ENCODE measurements at regions not wholly inside any gene's neighbourhood (a gene's known extent, or its start where the extent isn't known, plus 50 kb on each side); places are given as distances from the start of the nearest gene placed in this dataset.

- no peak for TF ChIP-seq EZH2phosphoT487 (IDR thresholded peaks at IDR 0.05; ENCODE audit: borderline replicate concordance, low read depth, low read length)
- TF ChIP-seq CTCF (conservative IDR thresholded peaks at IDR 0.05; ENCODE audit: low read length), result no peak
- no peaks in the 10 kb centered on the region for H4K20me1 ChIP-seq (ENCODE audit: insufficient read depth, low read length)
- H3K4me3 ChIP-seq (ENCODE audit: low read depth, low read length, poor library complexity, severe bottlenecking), result no peak overlapping the region
- ChIA-PET CTCF (ENCODE audit: unreplicated experiment) (no interaction called here), POLR2A (no interaction called here)
- intact Hi-C loops (cut with micrococcal nuclease; ENCODE audit: unreplicated experiment), result no loop called here
- BruUV-seq (replicated peaks), result no TSS peak
- H3K27ac ChIP-seq (ENCODE audit: low read depth, low read length, poor library complexity, severe bottlenecking), result no peak overlapping the region
- H3K4me2 ChIP-seq (ENCODE audit: low read length), result no peak overlapping the region
- no peaks in the 10 kb centered on the region for H3K36me3 ChIP-seq (ENCODE audit: insufficient read depth, low read length)
- no peak for DNase-seq (ENCODE audit: low spot score)
- H3K4me1 ChIP-seq (ENCODE audit: insufficient read depth, low read length, poor library complexity, severe bottlenecking), result no peaks in the 10 kb centered on the region
- no peaks in the 10 kb centered on the region for H3K9me2 ChIP-seq (ENCODE audit: insufficient read depth, low read length)
- H3K9me3 ChIP-seq (ENCODE audit: low read length), result no peaks in the 10 kb centered on the region
- H3K79me2 ChIP-seq (ENCODE audit: insufficient read depth, low read depth, low read length), result no peaks in the 10 kb centered on the region
- H2AFZ ChIP-seq (ENCODE audit: low read length), result no peak overlapping the region
These were observed 798.9 kb upstream of the SALL3 start for GRCh38 chr18:78180741-78181140.

- no TSS peak for BruUV-seq (replicated peaks)
- intact Hi-C loops (cut with micrococcal nuclease; ENCODE audit: unreplicated experiment), result no loop called here
These were observed 795.8 kb upstream of the SALL3 start for GRCh38 chr18:78183815-78184214.

GRCh38 chr18:78191276-78191675, 788.3 kb upstream of the SALL3 start:
- Histone ChIP-seq H3K9me3 (ENCODE audit: low read length) (no peaks in the 10 kb centered on the region), H3K4me1 (ENCODE audit: insufficient read depth, low read length, poor library complexity, severe bottlenecking) (no peaks in the 10 kb centered on the region), H3K36me3 (ENCODE audit: insufficient read depth, low read length) (no peaks in the 10 kb centered on the region), H3K4me3 (ENCODE audit: low read depth, low read length, poor library complexity, severe bottlenecking) (no peak overlapping the region), H2AFZ (ENCODE audit: low read length) (no peak overlapping the region), H3K27ac (ENCODE audit: low read depth, low read length, poor library complexity, severe bottlenecking) (no peak overlapping the region), H3K4me2 (ENCODE audit: low read length) (no peak overlapping the region), H3K79me2 (ENCODE audit: insufficient read depth, low read depth, low read length) (no peaks in the 10 kb centered on the region), H3K9me2 (ENCODE audit: insufficient read depth, low read length) (no peaks in the 10 kb centered on the region), H4K20me1 (ENCODE audit: insufficient read depth, low read length) (no peaks in the 10 kb centered on the region)
- TF ChIP-seq CTCF (conservative IDR thresholded peaks at IDR 0.05; ENCODE audit: low read length) (no peak), EZH2phosphoT487 (IDR thresholded peaks at IDR 0.05; ENCODE audit: borderline replicate concordance, low read depth, low read length) (no peak)
- no peak for DNase-seq (ENCODE audit: low spot score)
- no TSS peak for BruUV-seq (replicated peaks)
- intact Hi-C loops (cut with micrococcal nuclease; ENCODE audit: unreplicated experiment), result no loop called here
- CTCF ChIA-PET (ENCODE audit: unreplicated experiment), result no interaction called here
- POLR2A ChIA-PET, result no interaction called here

More at GRCh38 chr18:78183815-78184214, 795.8 kb upstream of the SALL3 start:
- CTCF ChIA-PET (ENCODE audit: unreplicated experiment), result no interaction called here
- no peak overlapping the region for H3K27ac ChIP-seq (ENCODE audit: low read depth, low read length, poor library complexity, severe bottlenecking)
- TF ChIP-seq EZH2phosphoT487 (IDR thresholded peaks at IDR 0.05; ENCODE audit: borderline replicate concordance, low read depth, low read length), result no peak
- TF ChIP-seq CTCF (conservative IDR thresholded peaks at IDR 0.05; ENCODE audit: low read length), result no peak
- H3K4me3 ChIP-seq (ENCODE audit: low read depth, low read length, poor library complexity, severe bottlenecking), result no peak overlapping the region
- no peaks in the 10 kb centered on the region for H3K9me2 ChIP-seq (ENCODE audit: insufficient read depth, low read length)
- POLR2A ChIA-PET, result no interaction called here
- H3K4me1 ChIP-seq (ENCODE audit: insufficient read depth, low read length, poor library complexity, severe bottlenecking), result no peaks in the 10 kb centered on the region
- no peaks in the 10 kb centered on the region for H3K9me3 ChIP-seq (ENCODE audit: low read length)
- H2AFZ ChIP-seq (ENCODE audit: low read length), result no peak overlapping the region
- no peak overlapping the region for H3K4me2 ChIP-seq (ENCODE audit: low read length)
- H3K79me2 ChIP-seq (ENCODE audit: insufficient read depth, low read depth, low read length), result no peaks in the 10 kb centered on the region
- DNase-seq (ENCODE audit: low spot score), result no peak
- H3K36me3 ChIP-seq (ENCODE audit: insufficient read depth, low read length), result no peaks in the 10 kb centered on the region
- H4K20me1 ChIP-seq (ENCODE audit: insufficient read depth, low read length), result no peaks in the 10 kb centered on the region
